Neural progenitor cell (in vitro differentiated cells): ENCODE measurements at regions not wholly inside any gene's neighbourhood (a gene's known extent, or its start where the extent isn't known, plus 50 kb on each side); places are given as distances from the start of the nearest gene placed in this dataset.

Experiments
- CTCF ChIP-seq: fragments of 200-600 bp; sonication (generic); IDR thresholded peaks from 2 replicates; pipeline ENCODE4 v1.5.1; 2017; ENCODE audit warnings: antibody characterized with exemption, mild to moderate bottlenecking
- EZH2 ChIP-seq: fragments of 200-600 bp; sonication (generic); IDR thresholded peaks from 2 replicates; pipeline ENCODE4 v1.6.1; 2017; ENCODE audit warnings: antibody characterized with exemption, mild to moderate bottlenecking, moderate library complexity
- EZH2phosphoT487 ChIP-seq: fragments of 200-600 bp; sonication (generic); IDR thresholded peaks from 2 replicates; pipeline ENCODE4 v1.6.1; 2017; ENCODE audit warnings: antibody characterized with exemption

GRCh38 chr6:19327661-19328060 is 509.5 kb upstream of the ID4 start:
- TF ChIP-seq CTCF (no peak), EZH2phosphoT487 (no peak), EZH2 (no peak)
